ENCODE measurements at regions not wholly inside any gene's neighbourhood (a gene's known extent, or its start where the extent isn't known, plus 50 kb on each side); places are given as distances from the start of the nearest gene placed in this dataset.

- DNase-seq (ENCODE audit: low read depth in 6 of 9, low spot score in 9 of 9) = no peak
- Histone ChIP-seq H3K4me1 (ENCODE audit: control insufficient read depth in 2 of 2, insufficient read depth in 2 of 2, low read length in 2 of 2) (peaks cover 30 to 70% of the 10 kb centered on the region in 2 donors), H3K4me3 (ENCODE audit: low read length in 2 of 2) (peak overlapping the region; percentile 44 to 46), H3K27me3 (ENCODE audit: control insufficient read depth in 2 of 2, insufficient read depth in 1 of 2, low read length in 1 of 2) (no peaks in the 10 kb centered on the region), H3K9me3 (ENCODE audit: control insufficient read depth in 2 of 2, insufficient read depth in 1 of 2, low read length in 1 of 2) (no peaks in the 10 kb centered on the region), H3K36me3 (ENCODE audit: control insufficient read depth in 2 of 2, insufficient read depth in 2 of 2, low read length in 1 of 2) (peaks cover 30 to 89% of the 10 kb centered on the region in 2 donors), H3K27ac (ENCODE audit: low read depth in 1 of 2, low read length in 1 of 2) (peak overlapping the region; percentile 82 to 90)
- WGBS = 91% methylated on average over 6 of the region's 6 CpGs
These were observed 82.7 kb downstream of the DAD1 start for GRCh38 chr14:22506378-22506710.

- H3K27ac ChIP-seq (ENCODE audit: low read depth in 1 of 2, low read length in 1 of 2) = peak overlapping the region; percentile 82 to 90
These were observed 83.2 kb downstream of the DAD1 start for GRCh38 chr14:22505697-22506377.

GRCh38 chr14:22505309-22505696, 83.7 kb downstream of the DAD1 start:
- H3K9me3 ChIP-seq (ENCODE audit: control insufficient read depth in 2 of 2, insufficient read depth in 1 of 2, low read length in 1 of 2) = no peaks in the 10 kb centered on the region
- H3K4me3 ChIP-seq (ENCODE audit: low read length in 2 of 2) = peak overlapping the region; percentile 44 to 46
- peak overlapping the region; percentile 82 to 90 for H3K27ac ChIP-seq (ENCODE audit: low read depth in 1 of 2, low read length in 1 of 2)
- no peaks in the 10 kb centered on the region for H3K27me3 ChIP-seq (ENCODE audit: control insufficient read depth in 2 of 2, insufficient read depth in 1 of 2, low read length in 1 of 2)
- peaks cover 33 to 92% of the 10 kb centered on the region in 2 donors for H3K36me3 ChIP-seq (ENCODE audit: control insufficient read depth in 2 of 2, insufficient read depth in 2 of 2, low read length in 1 of 2)
- 87% methylated on average over 1 of the region's 1 CpG for WGBS
- DNase-seq (ENCODE audit: low read depth in 6 of 9, low spot score in 9 of 9) = no peak
- peaks cover 32 to 71% of the 10 kb centered on the region in 2 donors for H3K4me1 ChIP-seq (ENCODE audit: control insufficient read depth in 2 of 2, insufficient read depth in 2 of 2, low read length in 2 of 2)

More at GRCh38 chr14:22505697-22506377, 83.2 kb downstream of the DAD1 start:
- peaks cover 34 to 70% of the 10 kb centered on the region in 2 donors for H3K4me1 ChIP-seq (ENCODE audit: control insufficient read depth in 2 of 2, insufficient read depth in 2 of 2, low read length in 2 of 2)
- H3K27me3 ChIP-seq (ENCODE audit: control insufficient read depth in 2 of 2, insufficient read depth in 1 of 2, low read length in 1 of 2) = no peaks in the 10 kb centered on the region
- 58% methylated on average over 8 of the region's 8 CpGs for WGBS
- H3K36me3 ChIP-seq (ENCODE audit: control insufficient read depth in 2 of 2, insufficient read depth in 2 of 2, low read length in 1 of 2) = peaks cover 33 to 92% of the 10 kb centered on the region in 2 donors
- H3K9me3 ChIP-seq (ENCODE audit: control insufficient read depth in 2 of 2, insufficient read depth in 1 of 2, low read length in 1 of 2) = no peaks in the 10 kb centered on the region
- H3K4me3 ChIP-seq (ENCODE audit: low read length in 2 of 2) = peak overlapping the region; percentile 44 to 46
- no peak for DNase-seq (ENCODE audit: low read depth in 6 of 9, low spot score in 9 of 9)

- Histone ChIP-seq H3K4me3 (ENCODE audit: low read length in 2 of 2) (peak overlapping the region; percentile 42 to 44), H3K27me3 (ENCODE audit: control insufficient read depth in 2 of 2, insufficient read depth in 1 of 2, low read length in 1 of 2) (no peaks in the 10 kb centered on the region), H3K4me1 (ENCODE audit: control insufficient read depth in 2 of 2, insufficient read depth in 2 of 2, low read length in 2 of 2) (peaks cover 19 to 65% of the 10 kb centered on the region in 2 donors), H3K9me3 (ENCODE audit: control insufficient read depth in 2 of 2, insufficient read depth in 1 of 2, low read length in 1 of 2) (no peaks in the 10 kb centered on the region), H3K36me3 (ENCODE audit: control insufficient read depth in 2 of 2, insufficient read depth in 2 of 2, low read length in 1 of 2) (peaks cover 22 to 92% of the 10 kb centered on the region in 2 donors), H3K27ac (ENCODE audit: low read depth in 1 of 2, low read length in 1 of 2) (peak overlapping the region; percentile 70 to 86)
- WGBS = 70% methylated on average over 6 of the region's 6 CpGs
- DNase-seq (ENCODE audit: low read depth in 6 of 9, low spot score in 9 of 9) = no peak
These were observed 86.5 kb downstream of the DAD1 start for GRCh38 chr14:22502551-22502950.

GRCh38 chr14:22502007-22502406, 87.0 kb downstream of the DAD1 start:
- peaks cover 23 to 68% of the 10 kb centered on the region in 2 donors for H3K4me1 ChIP-seq (ENCODE audit: control insufficient read depth in 2 of 2, insufficient read depth in 2 of 2, low read length in 2 of 2)
- WGBS = 89% methylated on average over 10 of the region's 10 CpGs
- H3K36me3 ChIP-seq (ENCODE audit: control insufficient read depth in 2 of 2, insufficient read depth in 2 of 2, low read length in 1 of 2) = peaks cover 27 to 93% of the 10 kb centered on the region in 2 donors
- H3K27me3 ChIP-seq (ENCODE audit: control insufficient read depth in 2 of 2, insufficient read depth in 1 of 2, low read length in 1 of 2) = no peaks in the 10 kb centered on the region
- H3K9me3 ChIP-seq (ENCODE audit: control insufficient read depth in 2 of 2, insufficient read depth in 1 of 2, low read length in 1 of 2) = no peaks in the 10 kb centered on the region
- DNase-seq (ENCODE audit: low read depth in 6 of 9, low spot score in 9 of 9) = no peak
- peak overlapping the region; percentile 70 to 86 for H3K27ac ChIP-seq (ENCODE audit: low read depth in 1 of 2, low read length in 1 of 2)
- peak overlapping the region; percentile 42 to 44 for H3K4me3 ChIP-seq (ENCODE audit: low read length in 2 of 2)

GRCh38 chr14:22500954-22501726, 87.9 kb downstream of the DAD1 start:
- DNase-seq (ENCODE audit: low read depth in 6 of 9, low spot score in 9 of 9) = no peak
- Histone ChIP-seq H3K4me1 (ENCODE audit: control insufficient read depth in 2 of 2, insufficient read depth in 2 of 2, low read length in 2 of 2) (peaks cover 15 to 68% of the 10 kb centered on the region in 2 donors), H3K36me3 (ENCODE audit: control insufficient read depth in 2 of 2, insufficient read depth in 2 of 2, low read length in 1 of 2) (peaks cover 20 to 88% of the 10 kb centered on the region in 2 donors), H3K9me3 (ENCODE audit: control insufficient read depth in 2 of 2, insufficient read depth in 1 of 2, low read length in 1 of 2) (no peaks in the 10 kb centered on the region), H3K4me3 (ENCODE audit: low read length in 2 of 2) (peak overlapping the region; percentile 42 to 44), H3K27me3 (ENCODE audit: control insufficient read depth in 2 of 2, insufficient read depth in 1 of 2, low read length in 1 of 2) (no peaks in the 10 kb centered on the region), H3K27ac (ENCODE audit: low read depth in 1 of 2, low read length in 1 of 2) (peak overlapping the region; percentile 70 to 87)
- WGBS = 79% methylated on average over 10 of the region's 10 CpGs

- H3K36me3 ChIP-seq (ENCODE audit: control insufficient read depth in 2 of 2, insufficient read depth in 2 of 2, low read length in 1 of 2) = peaks cover 20 to 87% of the 10 kb centered on the region in 2 donors
- H3K4me3 ChIP-seq (ENCODE audit: low read length in 2 of 2) = peak overlapping the region; percentile 42 to 44
- DNase-seq (ENCODE audit: low read depth in 6 of 9, low spot score in 9 of 9) = no peak
- H3K27ac ChIP-seq (ENCODE audit: low read depth in 1 of 2, low read length in 1 of 2) = peak overlapping the region; percentile 70 to 87
- H3K9me3 ChIP-seq (ENCODE audit: control insufficient read depth in 2 of 2, insufficient read depth in 1 of 2, low read length in 1 of 2) = no peaks in the 10 kb centered on the region
- WGBS = 89% methylated on average over 2 of the region's 2 CpGs
- H3K4me1 ChIP-seq (ENCODE audit: control insufficient read depth in 2 of 2, insufficient read depth in 2 of 2, low read length in 2 of 2) = peaks cover 20 to 68% of the 10 kb centered on the region in 2 donors
- H3K27me3 ChIP-seq (ENCODE audit: control insufficient read depth in 2 of 2, insufficient read depth in 1 of 2, low read length in 1 of 2) = no peaks in the 10 kb centered on the region
These were observed 88.5 kb downstream of the DAD1 start for GRCh38 chr14:22500525-22500924.

GRCh38 chr14:22497671-22498093, 91.3 kb downstream of the DAD1 start:
- H3K27me3 ChIP-seq (ENCODE audit: control insufficient read depth in 2 of 2, insufficient read depth in 1 of 2, low read length in 1 of 2) = no peaks in the 10 kb centered on the region
- H3K27ac ChIP-seq (ENCODE audit: low read depth in 1 of 2, low read length in 1 of 2) = peak overlapping the region; percentile 70 to 82
- peaks cover 22 to 92% of the 10 kb centered on the region in 2 donors for H3K36me3 ChIP-seq (ENCODE audit: control insufficient read depth in 2 of 2, insufficient read depth in 2 of 2, low read length in 1 of 2)
- H3K4me3 ChIP-seq (ENCODE audit: low read length in 2 of 2) = peak overlapping the region; percentile 42 to 44
- H3K9me3 ChIP-seq (ENCODE audit: control insufficient read depth in 2 of 2, insufficient read depth in 1 of 2, low read length in 1 of 2) = no peaks in the 10 kb centered on the region
- no peak for DNase-seq (ENCODE audit: low read depth in 6 of 9, low spot score in 9 of 9)
- 68% methylated on average over 5 of the region's 5 CpGs for WGBS
- H3K4me1 ChIP-seq (ENCODE audit: control insufficient read depth in 2 of 2, insufficient read depth in 2 of 2, low read length in 2 of 2) = peaks cover 38 to 81% of the 10 kb centered on the region in 2 donors

- Histone ChIP-seq H3K4me3 (ENCODE audit: low read length in 2 of 2) (peak overlapping the region; percentile 42 to 44), H3K4me1 (ENCODE audit: control insufficient read depth in 2 of 2, insufficient read depth in 2 of 2, low read length in 2 of 2) (peaks cover 42 to 81% of the 10 kb centered on the region in 2 donors), H3K36me3 (ENCODE audit: control insufficient read depth in 2 of 2, insufficient read depth in 2 of 2, low read length in 1 of 2) (peaks cover 19 to 92% of the 10 kb centered on the region in 2 donors), H3K9me3 (ENCODE audit: control insufficient read depth in 2 of 2, insufficient read depth in 1 of 2, low read length in 1 of 2) (no peaks in the 10 kb centered on the region), H3K27ac (ENCODE audit: low read depth in 1 of 2, low read length in 1 of 2) (peak overlapping the region; percentile 70 to 82), H3K27me3 (ENCODE audit: control insufficient read depth in 2 of 2, insufficient read depth in 1 of 2, low read length in 1 of 2) (no peaks in the 10 kb centered on the region)
- WGBS = 87% methylated on average over 2 of the region's 2 CpGs
- DNase-seq (ENCODE audit: low read depth in 6 of 9, low spot score in 9 of 9) = no peak
These were observed 91.9 kb downstream of the DAD1 start for GRCh38 chr14:22497144-22497423.

Measured in thymus (tissue), 11 donors.